ENCODE measurements at regions not wholly inside any gene's neighbourhood (a gene's known extent, or its start where the extent isn't known, plus 50 kb on each side); places are given as distances from the start of the nearest gene placed in this dataset.
"Not testable (repeated sequence)": the region's sequence is repeated elsewhere in the genome, so short reads cannot be mapped to it uniquely, and the experiment has no call there.

GRCh38 chr1:229710746-229711145, 84.7 kb downstream of the URB2 start:
- no peak for DNase-seq

GRCh38 chr1:229714306-229714705, 88.3 kb downstream of the URB2 start:
- DNase-seq: no peak

- no peak for DNase-seq
Observed at GRCh38 chr1:229714964-229715603, 89.0 kb downstream of the URB2 start.

GRCh38 chr1:229716069-229716468, 90.0 kb downstream of the URB2 start:
- peak; percentile 72 for DNase-seq

- no peak for DNase-seq
Observed at GRCh38 chr1:229716704-229717103, 90.7 kb downstream of the URB2 start.

GRCh38 chr1:229717786-229718576, 91.9 kb downstream of the URB2 start:
- DNase-seq: peak; percentile 63

- DNase-seq: no peak
Observed at GRCh38 chr1:229726061-229726460, 100.0 kb downstream of the URB2 start.

GRCh38 chr1:229729916-229730315, 103.9 kb downstream of the URB2 start:
- DNase-seq: no peak

- no peak for DNase-seq
Observed at GRCh38 chr1:229730573-229730972, 104.5 kb downstream of the URB2 start.

- DNase-seq: no peak
Observed at GRCh38 chr1:229732061-229732460, 106.0 kb downstream of the URB2 start.

- DNase-seq: no peak
Observed at GRCh38 chr1:229736376-229736775, 110.3 kb downstream of the URB2 start.

GRCh38 chr1:229742614-229743013, 116.6 kb downstream of the URB2 start:
- DNase-seq: not testable (repeated sequence)

GRCh38 chr1:229749992-229750391, 123.9 kb downstream of the URB2 start:
- DNase-seq: no peak

- no peak for DNase-seq
Observed at GRCh38 chr1:229751610-229752009, 125.6 kb downstream of the URB2 start.

- no peak for DNase-seq
Observed at GRCh38 chr1:229752679-229753078, 126.6 kb downstream of the URB2 start.

- peak; percentile 20 for DNase-seq
Observed at GRCh38 chr1:229753764-229754551, 127.9 kb downstream of the URB2 start.

- no peak for DNase-seq
Observed at GRCh38 chr1:229756666-229757065, 130.6 kb downstream of the URB2 start.

GRCh38 chr1:229757226-229757625, 131.2 kb downstream of the URB2 start:
- DNase-seq: no peak

- DNase-seq: no peak
Observed at GRCh38 chr1:229758101-229759036, 132.3 kb downstream of the URB2 start.

GRCh38 chr1:229759037-229759435, 133.0 kb downstream of the URB2 start:
- no peak for DNase-seq

- no peak for DNase-seq
Observed at GRCh38 chr1:229759586-229759985, 133.5 kb downstream of the URB2 start.

GRCh38 chr1:229760478-229760996, 134.5 kb downstream of the URB2 start:
- no peak for DNase-seq

All from tongue (tissue), 1 donor.